SK-N-MC (cell line): ENCODE measurements at regions not wholly inside any gene's neighbourhood (a gene's known extent, or its start where the extent isn't known, plus 50 kb on each side); places are given as distances from the start of the nearest gene placed in this dataset.

Source experiments
- EZH2 ChIP-seq: fragments of 200-600 bp; sonication (generic); IDR thresholded peaks from one replicate; pipeline ENCODE4 v1.6.1; 2017; ENCODE audit warnings: antibody characterized with exemption
- FOXP2 ChIP-seq: optimal IDR thresholded peaks from 2 replicates; pipeline ENCODE3; 2011; ENCODE audit warnings: mild to moderate bottlenecking, moderate library complexity; ENCODE audit not compliant: insufficient read depth; ENCODE audit errors: extremely low read length, control extremely low read depth
- POLR2AphosphoS5 ChIP-seq: IDR thresholded peaks from 2 replicates; pipeline ENCODE4 v1.6.1; 2012; ENCODE audit warnings: mild to moderate bottlenecking, low read depth, low read length, borderline replicate concordance

GRCh38 chr2:144668493-144669110 lies 148.7 kb upstream of the ZEB2 start:
- TF ChIP-seq POLR2AphosphoS5 (no peak), EZH2 (no peak), FOXP2 (no peak)
